Gastroesophageal sphincter (tissue), 3 donors: ENCODE measurements at regions not wholly inside any gene's neighbourhood (a gene's known extent, or its start where the extent isn't known, plus 50 kb on each side); places are given as distances from the start of the nearest gene placed in this dataset.

ENCODE experiments used
- CTCF ChIP-seq, 4 experiments: fragments of 200-600 bp in 2 of 4; fragments of 450-650 bp in 2 of 4; sonication (generic) in 1 of 4; IDR thresholded peaks; one replicate each; pipeline ENCODE4 v1.5.1; 2017 to 2019; ENCODE audit warnings: antibody characterized with exemption in 4 of 4, mild to moderate bottlenecking in 2 of 4, moderate library complexity in 2 of 4
- EP300 ChIP-seq: sonication (generic); formaldehyde crosslinking; IDR thresholded peaks from one replicate; pipeline ENCODE4 v1.6.1; 2017; ENCODE audit warnings: antibody characterized with exemption, mild to moderate bottlenecking

DNA sequence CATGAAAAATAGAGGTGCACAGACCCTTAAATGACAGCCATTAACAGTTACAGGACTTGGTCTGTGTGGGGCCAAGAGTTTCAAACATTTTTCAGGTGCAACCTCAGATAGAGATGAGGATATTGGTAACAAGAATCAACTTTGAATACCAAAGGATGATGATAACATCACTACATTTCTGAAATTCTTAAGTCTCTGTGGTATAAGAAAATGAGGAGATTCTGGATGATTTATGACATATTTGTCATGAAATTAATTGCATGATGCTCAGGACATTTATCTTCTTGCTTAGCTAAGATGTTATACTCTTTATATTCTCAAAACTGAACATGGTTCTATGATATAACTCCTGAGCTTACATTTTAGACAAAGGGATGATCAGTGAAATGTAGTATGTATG lies 471.8 kb upstream of the CWC22 start:
- TF ChIP-seq CTCF (IDR thresholded peaks at IDR 0.05) (no peak), EP300 (no peak)
